B cell (primary cell): ENCODE measurements at regions not wholly inside any gene's neighbourhood (a gene's known extent, or its start where the extent isn't known, plus 50 kb on each side); places are given as distances from the start of the nearest gene placed in this dataset.

Experiments used
- ATAC-seq: fragments of 200-7000 bp; cut with Tn5 transposase; one replicate; pipeline ENCODE4 v1.10.0; 2021; ENCODE audit warnings: low read depth, mild to moderate bottlenecking, moderate number of reproducible peaks, moderate library complexity
- CTCF ChIA-PET: fragments of 350-600 bp; sonication (Branson Sonifier 250); formaldehyde crosslinking; loops from one replicate; lab custom pipeline; 2021; ENCODE audit warnings: antibody characterized with exemption, inconsistent platforms; lab: Charles Lee
- POLR2A ChIA-PET: fragments of 350-600 bp; sonication (Branson Sonifier 250); formaldehyde crosslinking; loops from one replicate; lab custom pipeline; 2021; ENCODE audit warnings: antibody characterized with exemption; lab: Charles Lee
- DNase-seq: peaks from one replicate; pipeline ENCODE4 v3.0.0; 2013
- H2AFZ ChIP-seq: 2 replicates; pipeline ENCODE4 v1.6.1; 2012; ENCODE audit warnings: mild to moderate bottlenecking, low read depth, low read length; ENCODE audit not compliant: insufficient read depth, poor library complexity, severe bottlenecking
- H3K27ac ChIP-seq, 2 donors: 1 replicate in 1 of 2; 2 replicates in 1 of 2; pipeline ENCODE4 v1.5.1; 2012 to 2013; ENCODE audit warnings: low read length in 2 of 2, mild to moderate bottlenecking in 2 of 2, moderate library complexity in 1 of 2
- H3K27me3 ChIP-seq, 4 experiments: fragments of 200-600 bp in 1 of 4; sonication (generic) in 1 of 4; replicated peaks in 1 of 4; 1 replicate in 2 of 4; 2 replicates in 2 of 4; pipeline versions ENCODE4 v1.6.1 to v1.7.0; 2013 to 2016; ENCODE audit warnings: low read length in 3 of 4, mild to moderate bottlenecking in 2 of 4, mixed read lengths in 1 of 4, moderate library complexity in 1 of 4; ENCODE audit not compliant: insufficient read depth in 4 of 4, control insufficient read depth in 3 of 4; ENCODE audit errors: control extremely low read depth in 1 of 4
- H3K36me3 ChIP-seq, 2 experiments: replicated peaks in 1 of 2; 1 replicate in 1 of 2; 2 replicates in 1 of 2; pipeline versions ENCODE4 v1.6.1 to v1.7.1; 2013; ENCODE audit warnings: low read length in 1 of 2; ENCODE audit not compliant: insufficient read depth in 2 of 2, control insufficient read depth in 1 of 2; ENCODE audit errors: control extremely low read depth in 1 of 2, extremely low read depth in 1 of 2
- H3K4me1 ChIP-seq, 2 donors: fragments of 200-600 bp in 1 of 2; sonication (generic) in 1 of 2; 1 replicate in 1 of 2; 2 replicates in 1 of 2; pipeline versions ENCODE4 v1.5.1 to v1.6.1; 2013 to 2017; ENCODE audit warnings: low read length in 2 of 2; ENCODE audit not compliant: control insufficient read depth in 2 of 2, insufficient read depth in 2 of 2
- H3K4me2 ChIP-seq: replicated peaks from 2 replicates; pipeline ENCODE3; 2012; ENCODE audit warnings: mild to moderate bottlenecking, low read depth, low read length; ENCODE audit not compliant: poor library complexity, severe bottlenecking
- H3K4me3 ChIP-seq, 5 experiments: fragments of 200-600 bp in 1 of 5; sonication (generic) in 1 of 5; 1 replicate in 3 of 5; 2 replicates in 2 of 5; pipeline versions ENCODE4 v1.5.1 to v1.7.0; 2011 to 2016; ENCODE audit warnings: low read length in 4 of 5, mild to moderate bottlenecking in 4 of 5, low read depth in 2 of 5, control low read depth in 1 of 5, moderate library complexity in 1 of 5; ENCODE audit not compliant: insufficient read depth in 1 of 5; ENCODE audit errors: control extremely low read depth in 1 of 5, extremely low read depth in 1 of 5
- H3K79me2 ChIP-seq: fragments of 200-600 bp; sonication (generic); one replicate; pipeline ENCODE4 v1.6.0; 2016; ENCODE audit warnings: low read length; ENCODE audit not compliant: control insufficient read depth, insufficient read depth
- H3K9ac ChIP-seq: fragments of 200-600 bp; sonication (generic); 2 replicates; pipeline ENCODE4 v1.6.1; 2017; ENCODE audit warnings: mild to moderate bottlenecking, low read length, moderate library complexity
- H3K9me3 ChIP-seq, 3 donors: one replicate each; pipeline versions ENCODE4 v1.6.1 to v1.7.1; 2013; ENCODE audit warnings: low read length in 2 of 3; ENCODE audit not compliant: control insufficient read depth in 2 of 3, insufficient read depth in 1 of 3; ENCODE audit errors: control extremely low read depth in 1 of 3
- H4K20me1 ChIP-seq: 2 replicates; pipeline ENCODE4 v1.6.0; 2012; ENCODE audit warnings: mild to moderate bottlenecking, low read length; ENCODE audit not compliant: insufficient read depth, control insufficient read depth, poor library complexity, severe bottlenecking
- H3K27ac Mint-ChIP-seq: one replicate; pipeline ENCODE4 v1.8.0; 2021; ENCODE audit warnings: mixed read lengths
- H3K27me3 Mint-ChIP-seq: one replicate; pipeline ENCODE4 v1.8.0; 2021; ENCODE audit warnings: mixed read lengths
- H3K4me1 Mint-ChIP-seq: one replicate; pipeline ENCODE4 v1.8.0; 2021; ENCODE audit warnings: mixed read lengths
- H3K4me3 Mint-ChIP-seq: one replicate; pipeline ENCODE4 v1.8.0; 2021; ENCODE audit warnings: mixed read lengths
- H3K9me3 Mint-ChIP-seq: one replicate; pipeline ENCODE4 v1.8.0; 2022; ENCODE audit warnings: mixed read lengths; ENCODE audit not compliant: insufficient read depth
- CTCF ChIP-seq: fragments of 200-600 bp; IDR thresholded peaks from one replicate; pipeline ENCODE4 v1.8.0; 2022; ENCODE audit warnings: antibody characterized with exemption, mild to moderate bottlenecking
- EZH2 ChIP-seq: IDR thresholded peaks from 2 replicates; pipeline ENCODE4 v1.6.1; 2012; ENCODE audit warnings: borderline replicate concordance, low read depth, mild to moderate bottlenecking, moderate library complexity, low read length; ENCODE audit not compliant: insufficient read depth, poor library complexity, severe bottlenecking
- WGBS: methylation state at CpG from one replicate; pipeline ENCODE4 v1.1.5; 2013; ENCODE audit warnings: missing lambda C conversion rate; ENCODE audit not compliant: insufficient coverage; 5-methylcytosine and 5-hydroxymethylcytosine counted together
- intact Hi-C: fragments of 100-400 bp; cut with micrococcal nuclease; formaldehyde crosslinking; loops from one replicate; pipeline ENCODE4 v1.10.0; 2022

GRCh38 chr6:103085801-103086200 is 1692.3 kb downstream of the GRIK2 start:
- intact Hi-C loops: no loop called here
- ATAC-seq: no peak
- no peak overlapping the region for H3K27ac Mint-ChIP-seq

DNA sequence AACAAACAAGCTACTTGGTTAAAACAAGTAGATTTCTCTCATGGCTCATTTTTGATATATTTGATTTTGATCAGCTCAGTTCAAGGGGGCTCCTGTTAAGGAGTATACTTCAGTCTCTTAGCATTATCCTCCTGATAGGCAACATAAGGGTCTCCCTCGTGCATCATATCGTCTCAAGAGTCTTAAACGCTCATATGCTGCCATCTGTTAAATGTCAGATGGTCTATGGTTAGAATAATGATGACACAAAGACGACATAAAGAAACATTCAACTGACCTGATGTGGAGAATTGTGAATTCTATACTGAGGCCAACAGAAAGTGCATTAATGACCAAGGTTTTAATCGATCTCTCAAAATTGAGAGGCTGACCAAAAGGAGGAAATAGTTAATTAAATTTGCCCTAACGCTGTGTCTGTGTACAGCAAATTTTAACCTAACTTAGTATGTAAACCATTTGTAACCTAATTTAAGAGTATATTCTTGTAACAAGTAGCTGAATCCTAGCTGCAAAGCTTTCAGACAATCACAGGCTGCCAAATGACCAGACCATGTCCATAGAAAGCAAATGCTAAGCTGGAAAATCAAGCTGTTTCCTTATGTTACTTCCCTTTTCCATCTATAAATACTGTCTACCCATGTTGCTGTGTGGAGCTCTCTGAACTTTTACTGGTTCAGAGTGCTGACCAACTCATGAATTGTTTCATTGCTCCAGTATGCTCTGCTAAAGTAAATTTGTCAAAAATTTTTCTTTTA is 1688.5 kb downstream of the GRIK2 start:
- Histone ChIP-seq H3K9me3 (no peaks in the 10 kb centered on the region), H3K79me2 (no peaks in the 10 kb centered on the region), H3K27ac (no peak overlapping the region), H3K36me3 (no peaks in the 10 kb centered on the region), H3K4me2 (no peak overlapping the region), H4K20me1 (no peaks in the 10 kb centered on the region), H3K9ac (no peak overlapping the region), H3K27me3 (no peaks in the 10 kb centered on the region), H2AFZ (no peak overlapping the region), H3K4me3 (no peak overlapping the region), H3K4me1 (no peaks in the 10 kb centered on the region)
- ChIA-PET CTCF (no interaction called here), POLR2A (no interaction called here)
- Mint-ChIP-seq H3K27ac (no peak overlapping the region), H3K4me1 (no peaks in the 10 kb centered on the region), H3K4me3 (no peak overlapping the region), H3K9me3 (peaks cover 6% of the 10 kb centered on the region), H3K27me3 (no peaks in the 10 kb centered on the region)
- no peak for DNase-seq
- WGBS: no CpG with 5 or more reads among the region's 6 CpGs
- TF ChIP-seq EZH2 (no peak), CTCF (no peak)
- ATAC-seq: no peak
- intact Hi-C loops: no loop called here

More at GRCh38 chr6:103085801-103086200, 1692.3 kb downstream of the GRIK2 start:
- Mint-ChIP-seq H3K4me1 (no peaks in the 10 kb centered on the region), H3K4me3 (no peak overlapping the region), H3K27me3 (no peaks in the 10 kb centered on the region), H3K9me3 (peaks cover 4% of the 10 kb centered on the region)
- no peaks in the 10 kb centered on the region for H3K36me3 ChIP-seq
- no peaks in the 10 kb centered on the region for H4K20me1 ChIP-seq
- ChIA-PET POLR2A (no interaction called here), CTCF (no interaction called here)
- no peaks in the 10 kb centered on the region for H3K27me3 ChIP-seq
- H3K4me3 ChIP-seq: no peak overlapping the region
- no peak overlapping the region for H3K9ac ChIP-seq
- TF ChIP-seq EZH2: no peak
- no peak for TF ChIP-seq CTCF
- no peak for DNase-seq
- no peak overlapping the region for H3K4me2 ChIP-seq
- H3K27ac ChIP-seq: no peak overlapping the region
- no peak overlapping the region for H2AFZ ChIP-seq
- no peaks in the 10 kb centered on the region for H3K4me1 ChIP-seq
- no peaks in the 10 kb centered on the region for H3K9me3 ChIP-seq
- no peaks in the 10 kb centered on the region for H3K79me2 ChIP-seq
